ENCODE measurements at regions not wholly inside any gene's neighbourhood (a gene's known extent, or its start where the extent isn't known, plus 50 kb on each side); places are given as distances from the start of the nearest gene placed in this dataset.
"Not testable (repeated sequence)": the region's sequence is repeated elsewhere in the genome, so short reads cannot be mapped to it uniquely, and the experiment has no call there.

GRCh38 chr1:191525944-191526343 lies 632.3 kb upstream of the RGS18 start:
- not testable (repeated sequence) for TF ChIP-seq MTA2 (IDR thresholded peaks at IDR 0.05; ENCODE audit: low read depth); NBN (IDR thresholded peaks at IDR 0.05); CHD2 (IDR thresholded peaks at IDR 0.05; ENCODE audit: borderline replicate concordance, low read depth, low read length); ZZZ3 (IDR thresholded peaks at IDR 0.05; ENCODE audit: control insufficient read depth, insufficient read length, low read depth); SIX5 (IDR thresholded peaks at IDR 0.05; ENCODE audit: low read depth, low read length, severe bottlenecking); EP300 (IDR thresholded peaks at IDR 0.05; ENCODE audit: borderline replicate concordance in 1 of 2, control insufficient read depth in 1 of 2, low read depth in 2 of 2, low read length in 2 of 2); RFX5 (IDR thresholded peaks at IDR 0.05; ENCODE audit: low read depth, low read length); EGR1 (IDR thresholded peaks at IDR 0.05; ENCODE audit: borderline replicate concordance in 1 of 2, low read depth in 2 of 2, low read length in 2 of 2); TARDBP (IDR thresholded peaks at IDR 0.05; ENCODE audit: borderline replicate concordance)
- TF ChIP-seq, protein P1, sequence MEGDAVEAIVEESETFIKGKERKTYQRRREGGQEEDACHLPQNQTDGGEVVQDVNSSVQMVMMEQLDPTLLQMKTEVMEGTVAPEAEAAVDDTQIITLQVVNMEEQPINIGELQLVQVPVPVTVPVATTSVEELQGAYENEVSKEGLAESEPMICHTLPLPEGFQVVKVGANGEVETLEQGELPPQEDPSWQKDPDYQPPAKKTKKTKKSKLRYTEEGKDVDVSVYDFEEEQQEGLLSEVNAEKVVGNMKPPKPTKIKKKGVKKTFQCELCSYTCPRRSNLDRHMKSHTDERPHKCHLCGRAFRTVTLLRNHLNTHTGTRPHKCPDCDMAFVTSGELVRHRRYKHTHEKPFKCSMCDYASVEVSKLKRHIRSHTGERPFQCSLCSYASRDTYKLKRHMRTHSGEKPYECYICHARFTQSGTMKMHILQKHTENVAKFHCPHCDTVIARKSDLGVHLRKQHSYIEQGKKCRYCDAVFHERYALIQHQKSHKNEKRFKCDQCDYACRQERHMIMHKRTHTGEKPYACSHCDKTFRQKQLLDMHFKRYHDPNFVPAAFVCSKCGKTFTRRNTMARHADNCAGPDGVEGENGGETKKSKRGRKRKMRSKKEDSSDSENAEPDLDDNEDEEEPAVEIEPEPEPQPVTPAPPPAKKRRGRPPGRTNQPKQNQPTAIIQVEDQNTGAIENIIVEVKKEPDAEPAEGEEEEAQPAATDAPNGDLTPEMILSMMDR (IDR thresholded peaks at IDR 0.05 in 2 of 3, conservative IDR thresholded peaks at IDR 0.05 in 1 of 3; ENCODE audit: control insufficient read depth in 2 of 3, extremely low read depth in 1 of 3, insufficient read depth in 1 of 3, low read depth in 3 of 3, low read length in 3 of 3): not testable (repeated sequence)

All from GM12878 (cell line).